Peyer's patch (tissue), 4 donors: ENCODE measurements at regions not wholly inside any gene's neighbourhood (a gene's known extent, or its start where the extent isn't known, plus 50 kb on each side); places are given as distances from the start of the nearest gene placed in this dataset.

Experiments used
- CTCF ChIP-seq, 6 experiments: fragments of 450-650 bp in 4 of 6; fragments of 200-600 bp in 2 of 6; sonication (generic) in 1 of 6; IDR thresholded peaks; one replicate each; pipeline ENCODE4 v1.5.1; 2017 to 2019; ENCODE audit warnings: antibody characterized with exemption in 6 of 6, mild to moderate bottlenecking in 3 of 6, moderate library complexity in 1 of 6
- POLR2A ChIP-seq, 2 donors: fragments of 450-650 bp; IDR thresholded peaks; one replicate each; pipeline ENCODE4 v1.5.1; 2017; ENCODE audit warnings: antibody characterized with exemption in 2 of 2, mild to moderate bottlenecking in 2 of 2, moderate library complexity in 2 of 2

- TF ChIP-seq CTCF (IDR thresholded peaks at IDR 0.05) (no peak), POLR2A (IDR thresholded peaks at IDR 0.05) (no peak)
These were observed 72.0 kb upstream of the AFDN start for GRCh38 chr6:167754691-167755090.
